HCT116 (cell line): ENCODE measurements at regions not wholly inside any gene's neighbourhood (a gene's known extent, or its start where the extent isn't known, plus 50 kb on each side); places are given as distances from the start of the nearest gene placed in this dataset.

ENCODE experiments used
- ATAC-seq: fragments of 200-7000 bp; cut with Tn5 transposase; 2 replicates; pipeline ENCODE4 v1.9.1; 2020; ENCODE audit warnings: mild to moderate bottlenecking, moderate library complexity
- BruUV-seq: library from RNA; stranded (reverse); fragments of 400-500 nt; replicated peaks from 2 replicates; lab custom pipeline; 2021; lab: Mats Ljungman, UMichigan
- CTCF ChIA-PET: fragments of 300-600 bp; sonication (Branson Sonifier 250); formaldehyde crosslinking; loops from one replicate; lab custom pipeline; 2021; ENCODE audit warnings: antibody characterized with exemption; lab: Charles Lee
- POLR2A ChIA-PET: fragments of 300-600, 350-600 bp; sonication (Branson Sonifier 250); formaldehyde crosslinking; loops from one replicate; lab custom pipeline; 2021; ENCODE audit warnings: antibody characterized with exemption; lab: Charles Lee
- RAD21 ChIA-PET, 2 experiments: fragments of 300-600 bp; sonication (Branson Sonifier 250); formaldehyde crosslinking; loops; one replicate each; lab custom pipeline; 2023; ENCODE audit warnings: low total read pairs in 2 of 2; ENCODE audit not compliant: uncharacterized antibody in 2 of 2, unreplicated experiment in 2 of 2, low non-redundant PET in 1 of 2; lab: Charles Lee
- DNase-seq: peaks from one replicate; pipeline ENCODE4 v3.0.0-alpha.2; 2010; ENCODE audit warnings: low read depth, low spot score
- H2AFZ ChIP-seq: fragments of 200-600 bp; shearing (Covaris generic), sonication (generic); 2 replicates; pipeline ENCODE4 v1.6.1; 2017; ENCODE audit warnings: low read depth, mixed run types, mixed read lengths, antibody characterized with exemption, low read length; ENCODE audit not compliant: poor library complexity, severe bottlenecking
- H3K27ac ChIP-seq: 2 replicates; pipeline ENCODE4 v1.5.1; 2012; ENCODE audit warnings: low read depth, low read length
- H3K27me3 ChIP-seq: fragments of 200-600 bp; sonication (generic); 2 replicates; pipeline ENCODE4 v1.6.1; 2016; ENCODE audit warnings: mixed run types, low read length, mixed read lengths; ENCODE audit not compliant: insufficient read depth
- H3K36me3 ChIP-seq, 2 experiments: fragments of 200-500 bp in 1 of 2; fragments of 200-600 bp in 1 of 2; sonication (Bioruptor generic) in 1 of 2; sonication (generic) in 1 of 2; 2 replicates each; pipeline versions ENCODE4 v1.5.1 to v1.6.1; 2014 to 2016; ENCODE audit warnings: low read length in 2 of 2, inconsistent platforms in 1 of 2, mixed read lengths in 1 of 2, mixed run types in 1 of 2; ENCODE audit not compliant: insufficient read depth in 2 of 2, control insufficient read depth in 1 of 2
- H3K4me1 ChIP-seq, 2 experiments: fragments of 200-600 bp in 1 of 2; sonication (generic) in 1 of 2; 2 replicates each; pipeline versions ENCODE4 v1.5.1 to v1.6.1; 2012 to 2017; ENCODE audit warnings: low read length in 2 of 2, inconsistent platforms in 1 of 2, mild to moderate bottlenecking in 1 of 2, mixed read lengths in 1 of 2, mixed run types in 1 of 2, moderate library complexity in 1 of 2; ENCODE audit not compliant: insufficient read depth in 2 of 2, control insufficient read depth in 1 of 2
- H3K4me2 ChIP-seq: fragments of 200-600 bp; sonication (generic); 2 replicates; pipeline ENCODE4 v1.6.1; 2017; ENCODE audit warnings: mixed run types, low read length, mixed read lengths
- H3K4me3 ChIP-seq, 2 experiments: fragments of 200-600 bp in 1 of 2; sonication (generic) in 1 of 2; replicated peaks in 1 of 2; 2 replicates each; pipeline ENCODE4 v1.5.1; 2011 to 2016; ENCODE audit warnings: low read length in 2 of 2, control low read depth in 1 of 2, low read depth in 1 of 2, mild to moderate bottlenecking in 1 of 2, mixed read lengths in 1 of 2, mixed run types in 1 of 2
- H3K79me2 ChIP-seq: fragments of 200-600 bp; sonication (generic); 2 replicates; pipeline ENCODE4 v1.6.1; 2017; ENCODE audit warnings: mild to moderate bottlenecking, mixed run types, low read length, moderate library complexity, mixed read lengths; ENCODE audit not compliant: insufficient read depth
- H3K9ac ChIP-seq: fragments of 200-600 bp; sonication (generic); 2 replicates; pipeline ENCODE4 v1.6.1; 2016; ENCODE audit warnings: low read length, mixed read lengths
- H3K9me2 ChIP-seq: fragments of 200-600 bp; sonication (generic), shearing (Covaris generic); 2 replicates; pipeline ENCODE4 v1.6.1; 2017; ENCODE audit warnings: mixed run types, mild to moderate bottlenecking, moderate library complexity; ENCODE audit not compliant: insufficient read depth
- H3K9me3 ChIP-seq, 2 experiments: fragments of 200-500 bp in 1 of 2; fragments of 200-600 bp in 1 of 2; sonication (Bioruptor generic) in 1 of 2; sonication (generic) in 1 of 2; 2 replicates each; pipeline ENCODE4 v1.6.1; 2014 to 2017; ENCODE audit warnings: low read length in 2 of 2, mixed read lengths in 2 of 2, inconsistent platforms in 1 of 2, low read depth in 1 of 2, mild to moderate bottlenecking in 1 of 2, mixed run types in 1 of 2, moderate library complexity in 1 of 2; ENCODE audit not compliant: control insufficient read depth in 1 of 2, insufficient read depth in 1 of 2
- H4K20me1 ChIP-seq: fragments of 200-600 bp; sonication (generic), shearing (Covaris generic); 2 replicates; pipeline ENCODE4 v1.6.1; 2017; ENCODE audit warnings: mixed run types, mild to moderate bottlenecking, moderate library complexity; ENCODE audit not compliant: insufficient read depth
- ATF3 ChIP-seq: IDR thresholded peaks from 2 replicates; pipeline ENCODE4 v1.6.1; 2012
- CBX3 ChIP-seq: IDR thresholded peaks from 2 replicates; pipeline ENCODE4 v1.6.1; 2012; ENCODE audit warnings: low read depth
- CTCF ChIP-seq, 3 experiments: fragments of 200-600 bp in 1 of 3; sonication (generic) in 1 of 3; IDR thresholded peaks in 2 of 3; conservative IDR thresholded peaks in 1 of 3; 2 replicates each; pipeline ENCODE4 v1.5.1; 2012 to 2017; ENCODE audit warnings: low read depth in 2 of 3, low read length in 2 of 3, antibody characterized with exemption in 1 of 3, borderline replicate concordance in 1 of 3, control low read depth in 1 of 3, mild to moderate bottlenecking in 1 of 3, mixed read lengths in 1 of 3, mixed run types in 1 of 3, moderate library complexity in 1 of 3; ENCODE audit not compliant: insufficient read depth in 1 of 3
- EGR1 ChIP-seq: IDR thresholded peaks from 2 replicates; pipeline ENCODE4 v1.6.1; 2012; ENCODE audit warnings: low read depth
- ELF1 ChIP-seq: IDR thresholded peaks from 2 replicates; pipeline ENCODE4 v1.6.1; 2012; ENCODE audit warnings: low read depth, borderline replicate concordance
- EZH2 ChIP-seq: fragments of 200-600 bp; sonication (generic); IDR thresholded peaks from 2 replicates; pipeline ENCODE4 v1.6.1; 2017; ENCODE audit warnings: antibody characterized with exemption, mixed run types
- EZH2phosphoT487 ChIP-seq: fragments of 200-600 bp; IDR thresholded peaks from 2 replicates; pipeline ENCODE4 v1.6.1; 2018; ENCODE audit warnings: antibody characterized with exemption, borderline replicate concordance
- JUND ChIP-seq: IDR thresholded peaks from 2 replicates; pipeline ENCODE4 v1.6.1; 2012
- MAX ChIP-seq: IDR thresholded peaks from 2 replicates; pipeline ENCODE4 v1.6.1; 2012
- POLR2A ChIP-seq: IDR thresholded peaks from 2 replicates; pipeline ENCODE4 v1.7.0; 2011; ENCODE audit warnings: borderline replicate concordance; ENCODE audit not compliant: insufficient read depth, insufficient read length; ENCODE audit errors: extremely low read depth
- POLR2AphosphoS5 ChIP-seq: IDR thresholded peaks from 2 replicates; pipeline ENCODE4 v1.6.1; 2011; ENCODE audit warnings: mild to moderate bottlenecking, low read depth, low read length, moderate library complexity
- RAD21 ChIP-seq: IDR thresholded peaks from 2 replicates; pipeline ENCODE4 v1.6.1; 2012; ENCODE audit warnings: low read depth, mild to moderate bottlenecking
- SIN3A ChIP-seq: IDR thresholded peaks from 2 replicates; pipeline ENCODE4 v1.6.1; 2012; ENCODE audit warnings: low read depth
- TCF7L2 ChIP-seq: IDR thresholded peaks from 2 replicates; pipeline ENCODE4 v1.7.0; 2011; ENCODE audit warnings: borderline replicate concordance, inconsistent platforms; ENCODE audit not compliant: insufficient read depth, insufficient read length; ENCODE audit errors: extremely low read depth
- YY1 ChIP-seq: IDR thresholded peaks from 2 replicates; pipeline ENCODE4 v1.6.1; 2011; ENCODE audit warnings: low read length, low read depth, moderate library complexity, mild to moderate bottlenecking; ENCODE audit not compliant: insufficient replicate concordance; ENCODE audit errors: extremely low read depth
- ZBTB33 ChIP-seq: IDR thresholded peaks from 2 replicates; pipeline ENCODE4 v1.6.1; 2011; ENCODE audit warnings: mild to moderate bottlenecking, low read length, moderate library complexity; ENCODE audit not compliant: insufficient replicate concordance; ENCODE audit errors: extremely low read depth
- ZFX ChIP-seq: fragments of 450-650 bp; IDR thresholded peaks from 2 replicates; pipeline ENCODE4 v1.6.1; 2017
- intact Hi-C: fragments of 100-400 bp; cut with micrococcal nuclease; formaldehyde crosslinking; loops from 2 replicates; pipeline ENCODE4 v1.10.0; 2022

- RAD21 ChIA-PET: no interaction called here
- no peak for ATAC-seq
- H3K4me3 ChIP-seq: no peak overlapping the region
Measured at GRCh38 chr10:11680496-11680895, 61.7 kb upstream of the ECHDC3 start.

More at GRCh38 chr10:11680496-11680895, 61.7 kb upstream of the ECHDC3 start:
- no peak overlapping the region for H2AFZ ChIP-seq
- H3K79me2 ChIP-seq: no peaks in the 10 kb centered on the region
- DNase-seq: no peak
- no peaks in the 10 kb centered on the region for H3K36me3 ChIP-seq
- no peak for TF ChIP-seq ZBTB33
- no peak for TF ChIP-seq ATF3
- no peak for TF ChIP-seq ELF1
- TF ChIP-seq CBX3: no peak
- TF ChIP-seq RAD21: no peak
- no peak for TF ChIP-seq EZH2phosphoT487
- no peak for TF ChIP-seq ZFX
- TF ChIP-seq SIN3A: no peak
- TF ChIP-seq POLR2A: no peak
- TF ChIP-seq EZH2: no peak
- no peak for TF ChIP-seq TCF7L2
- TF ChIP-seq YY1: no peak
- TF ChIP-seq MAX: no peak
- no peak for TF ChIP-seq CTCF (IDR thresholded peaks at IDR 0.05 in 2 of 3, conservative IDR thresholded peaks at IDR 0.05 in 1 of 3; ENCODE audit: borderline replicate concordance in 1 of 3, insufficient read depth in 1 of 3, low read depth in 2 of 3, low read length in 2 of 3)
- no peak for TF ChIP-seq POLR2AphosphoS5
- no peak for TF ChIP-seq JUND
- TF ChIP-seq EGR1: no peak
- H3K9me2 ChIP-seq: no peaks in the 10 kb centered on the region
- POLR2A ChIA-PET: no interaction called here
- H3K27me3 ChIP-seq: no peaks in the 10 kb centered on the region
- no peak overlapping the region for H3K4me2 ChIP-seq
- H3K4me1 ChIP-seq: peaks cover 19 to 34% of the 10 kb centered on the region in 2 experiments
- H4K20me1 ChIP-seq: no peaks in the 10 kb centered on the region
- no peak overlapping the region for H3K27ac ChIP-seq
- intact Hi-C loops: no loop called here
- BruUV-seq: no TSS peak
- CTCF ChIA-PET: no interaction called here
- no peak overlapping the region for H3K9ac ChIP-seq
- no peaks in the 10 kb centered on the region for H3K9me3 ChIP-seq
